ENCODE measurements at regions not wholly inside any gene's neighbourhood (a gene's known extent, or its start where the extent isn't known, plus 50 kb on each side); places are given as distances from the start of the nearest gene placed in this dataset.

- TF ChIP-seq CTCF (IDR thresholded peaks at IDR 0.05) (no peak), EZH2 (IDR thresholded peaks at IDR 0.05; ENCODE audit: borderline replicate concordance, insufficient read depth, low read depth, low read length, poor library complexity, severe bottlenecking) (no peak)
Measured at GRCh38 chr1:57889676-57890320, 465.9 kb upstream of the DAB1 start.
